ENCODE measurements at regions not wholly inside any gene's neighbourhood (a gene's known extent, or its start where the extent isn't known, plus 50 kb on each side); places are given as distances from the start of the nearest gene placed in this dataset.

DNA sequence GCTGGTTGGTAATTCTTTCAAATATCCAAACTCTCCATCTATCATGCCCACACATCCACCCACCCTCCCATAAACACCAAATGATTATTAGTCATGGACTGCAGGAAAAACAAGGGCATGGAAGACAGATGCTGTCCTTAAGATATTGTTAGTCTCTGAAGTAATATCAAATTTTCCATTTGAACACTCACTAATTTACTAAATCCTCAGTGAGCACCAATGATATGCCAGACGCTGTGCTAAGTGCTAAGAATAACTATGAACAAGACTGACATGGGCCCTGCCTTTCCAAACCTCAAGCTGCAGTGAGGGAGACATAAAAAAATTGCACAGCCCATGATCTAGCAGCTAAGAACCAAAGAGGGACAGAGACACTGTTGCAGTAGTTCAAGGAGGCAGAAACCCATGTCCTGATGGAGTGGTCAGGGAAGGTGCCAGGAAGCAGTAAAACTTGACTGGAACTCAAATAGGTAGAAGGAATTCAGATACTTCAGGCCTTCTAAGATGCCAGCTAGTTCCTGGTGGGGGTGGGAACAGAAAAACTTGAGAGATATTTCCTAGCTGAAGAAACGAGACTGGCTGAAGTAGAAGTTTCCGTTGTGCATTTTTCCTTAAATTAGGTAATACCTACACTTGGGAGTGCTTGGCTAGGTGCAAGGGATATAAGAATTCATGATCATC, 182.1 kb downstream of the OSR1 start:
- no peak for TF ChIP-seq CREB1 (IDR thresholded peaks at IDR 0.05; ENCODE audit: low read depth)

DNA sequence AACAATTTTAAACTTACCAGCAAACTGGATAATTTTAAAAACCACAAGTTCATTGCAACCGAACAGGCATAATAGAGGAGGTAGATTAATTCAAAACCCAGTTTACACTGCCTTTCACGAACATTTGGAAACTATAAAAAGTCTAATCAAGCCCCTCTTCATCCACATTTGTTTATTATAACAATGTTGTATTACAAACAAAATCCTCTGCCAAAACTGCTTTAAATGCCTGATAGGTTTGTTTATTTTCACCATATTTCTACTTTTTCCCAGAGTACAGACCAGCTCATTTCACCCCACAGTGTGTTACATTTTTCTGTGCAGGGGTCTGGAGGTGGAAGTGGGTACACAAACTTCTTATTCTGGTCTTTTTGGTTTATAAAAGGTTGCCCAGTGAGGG, 184.2 kb downstream of the OSR1 start:
- no peak for TF ChIP-seq TEAD4 (IDR thresholded peaks at IDR 0.05)
- no peak for TF ChIP-seq TAF1 (IDR thresholded peaks at IDR 0.05; ENCODE audit: low read depth)
- no peak for TF ChIP-seq TCF12 (IDR thresholded peaks at IDR 0.05; ENCODE audit: low read depth)
- no peak for TF ChIP-seq RAD21 (IDR thresholded peaks at IDR 0.05; ENCODE audit: low read depth)
- no peak for TF ChIP-seq USF1 (IDR thresholded peaks at IDR 0.05)
- TF ChIP-seq MAX (IDR thresholded peaks at IDR 0.05): no peak
- TF ChIP-seq YY1 (IDR thresholded peaks at IDR 0.05; ENCODE audit: low read depth): no peak
- no peak for TF ChIP-seq EGR1 (IDR thresholded peaks at IDR 0.05)
- no peak for TF ChIP-seq CEBPB (IDR thresholded peaks at IDR 0.05)
- TF ChIP-seq NFIC (IDR thresholded peaks at IDR 0.05): no peak
- no peak for TF ChIP-seq CREB1 (IDR thresholded peaks at IDR 0.05; ENCODE audit: low read depth)

- TF ChIP-seq CREB1 (IDR thresholded peaks at IDR 0.05; ENCODE audit: low read depth) (no peak), RAD21 (IDR thresholded peaks at IDR 0.05; ENCODE audit: low read depth) (no peak), EGR1 (IDR thresholded peaks at IDR 0.05) (no peak), TCF12 (IDR thresholded peaks at IDR 0.05; ENCODE audit: low read depth) (no peak), USF1 (IDR thresholded peaks at IDR 0.05) (no peak), EP300 (IDR thresholded peaks at IDR 0.05; ENCODE audit: borderline replicate concordance) (no peak), TAF1 (IDR thresholded peaks at IDR 0.05; ENCODE audit: low read depth) (no peak), TEAD4 (IDR thresholded peaks at IDR 0.05) (no peak), CEBPB (IDR thresholded peaks at IDR 0.05) (no peak), ZBTB7A (IDR thresholded peaks at IDR 0.05; ENCODE audit: low read depth) (no peak), MAX (IDR thresholded peaks at IDR 0.05) (no peak), NFIC (IDR thresholded peaks at IDR 0.05) (no peak), FOXM1 (IDR thresholded peaks at IDR 0.05; ENCODE audit: borderline replicate concordance, low read depth) (no peak), REST (IDR thresholded peaks at IDR 0.05; ENCODE audit: low read depth) (no peak), YY1 (IDR thresholded peaks at IDR 0.05; ENCODE audit: low read depth) (no peak)
Observed at GRCh38 chr2:19171409-19171808, 187.0 kb downstream of the OSR1 start.

DNA sequence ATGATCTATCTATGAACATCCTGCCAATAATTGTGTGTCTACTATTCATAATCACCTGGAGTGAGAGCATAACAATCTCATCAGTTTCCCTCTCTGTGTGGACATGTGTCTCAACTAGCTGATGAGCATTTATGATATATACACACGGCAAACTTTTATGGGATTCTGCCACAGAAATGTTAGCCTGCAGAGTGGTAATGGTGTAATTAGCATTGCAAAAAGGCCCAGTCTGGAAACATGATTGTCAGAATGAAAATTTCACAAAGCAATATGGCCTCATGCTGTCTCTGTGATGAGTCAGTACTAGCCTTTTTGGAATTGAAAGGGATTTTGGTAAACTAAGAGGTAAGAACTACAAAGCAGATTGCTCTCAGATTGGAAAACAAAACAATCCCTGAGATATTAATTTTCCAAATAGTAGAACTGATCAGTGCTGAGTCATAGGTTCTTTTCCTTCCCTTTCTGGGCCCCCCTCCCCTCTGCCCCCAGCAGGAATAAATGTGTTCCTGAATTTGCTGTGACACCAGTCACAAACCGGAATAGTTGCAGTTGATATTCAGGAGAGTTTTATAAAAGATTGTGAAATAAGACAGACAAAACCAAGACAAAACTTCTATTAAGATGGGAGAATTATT, 189.2 kb downstream of the OSR1 start:
- TF ChIP-seq ZBTB7A (IDR thresholded peaks at IDR 0.05; ENCODE audit: low read depth) (no peak), RAD21 (IDR thresholded peaks at IDR 0.05; ENCODE audit: low read depth) (no peak), USF1 (IDR thresholded peaks at IDR 0.05) (no peak), YY1 (IDR thresholded peaks at IDR 0.05; ENCODE audit: low read depth) (no peak), TAF1 (IDR thresholded peaks at IDR 0.05; ENCODE audit: low read depth) (no peak), FOXM1 (IDR thresholded peaks at IDR 0.05; ENCODE audit: borderline replicate concordance, low read depth) (no peak), NFIC (IDR thresholded peaks at IDR 0.05) (no peak), CREB1 (IDR thresholded peaks at IDR 0.05; ENCODE audit: low read depth) (no peak), MAX (IDR thresholded peaks at IDR 0.05) (no peak), REST (IDR thresholded peaks at IDR 0.05; ENCODE audit: low read depth) (no peak), EP300 (IDR thresholded peaks at IDR 0.05; ENCODE audit: borderline replicate concordance) (no peak), TEAD4 (IDR thresholded peaks at IDR 0.05) (no peak), TCF12 (IDR thresholded peaks at IDR 0.05; ENCODE audit: low read depth) (no peak), EGR1 (IDR thresholded peaks at IDR 0.05) (no peak), CEBPB (IDR thresholded peaks at IDR 0.05) (no peak)

- TF ChIP-seq CEBPB (IDR thresholded peaks at IDR 0.05) (no peak), TEAD4 (IDR thresholded peaks at IDR 0.05) (no peak), EGR1 (IDR thresholded peaks at IDR 0.05) (no peak), NFIC (IDR thresholded peaks at IDR 0.05) (no peak), ZBTB7A (IDR thresholded peaks at IDR 0.05; ENCODE audit: low read depth) (no peak), FOXM1 (IDR thresholded peaks at IDR 0.05; ENCODE audit: borderline replicate concordance, low read depth) (no peak), CREB1 (IDR thresholded peaks at IDR 0.05; ENCODE audit: low read depth) (no peak)
Observed at GRCh38 chr2:19158896-19159295, 199.5 kb downstream of the OSR1 start.
